Coronary artery (tissue), 2 donors: ENCODE measurements at regions not wholly inside any gene's neighbourhood (a gene's known extent, or its start where the extent isn't known, plus 50 kb on each side); places are given as distances from the start of the nearest gene placed in this dataset.

ENCODE experiments used
- DNase-seq: peaks from one replicate; pipeline ENCODE4 v3.0.0-alpha.2; 2017; ENCODE audit warnings: low spot score
- H3K27ac ChIP-seq, 2 donors: fragments of 200-600 bp; sonication (generic); one replicate each; pipeline ENCODE4 v1.5.1; 2016 to 2019
- H3K4me3 ChIP-seq: fragments of 200-600 bp; sonication (generic); 2 replicates; pipeline ENCODE4 v1.5.1; 2016; ENCODE audit warnings: mild to moderate bottlenecking, moderate library complexity
- CTCF ChIP-seq: fragments of 200-600 bp; sonication (generic); IDR thresholded peaks from one replicate; pipeline ENCODE4 v1.5.1; 2019; ENCODE audit warnings: antibody characterized with exemption

GRCh38 chr11:109075976-109076375, 346.0 kb upstream of the C11orf87 start:
- no peak for DNase-seq
- Histone ChIP-seq H3K27ac (no peak overlapping the region), H3K4me3 (no peak overlapping the region)
- no peak for TF ChIP-seq CTCF

GRCh38 chr11:109076870-109077269, 345.1 kb upstream of the C11orf87 start:
- DNase-seq, result no peak
- no peak for TF ChIP-seq CTCF
- Histone ChIP-seq H3K27ac (no peak overlapping the region), H3K4me3 (no peak overlapping the region)

- no peak for DNase-seq
- no peak overlapping the region for H3K4me3 ChIP-seq
- TF ChIP-seq CTCF, result no peak
- no peak overlapping the region for H3K27ac ChIP-seq
Measured at GRCh38 chr11:109077291-109077920, 344.6 kb upstream of the C11orf87 start.

GRCh38 chr11:109085708-109086373, 336.1 kb upstream of the C11orf87 start:
- no peak for DNase-seq
- H3K27ac ChIP-seq, result no peak overlapping the region
- no peak overlapping the region for H3K4me3 ChIP-seq
- TF ChIP-seq CTCF, result no peak

GRCh38 chr11:109086931-109087330, 335.1 kb upstream of the C11orf87 start:
- no peak for TF ChIP-seq CTCF
- no peak overlapping the region for H3K27ac ChIP-seq
- no peak overlapping the region for H3K4me3 ChIP-seq
- DNase-seq, result no peak

- H3K4me3 ChIP-seq, result no peak overlapping the region
- DNase-seq, result no peak
- H3K27ac ChIP-seq, result no peak overlapping the region
- no peak for TF ChIP-seq CTCF
Measured at GRCh38 chr11:109088086-109088485, 333.9 kb upstream of the C11orf87 start.

GRCh38 chr11:109089144-109089543, 332.8 kb upstream of the C11orf87 start:
- no peak for DNase-seq
- H3K4me3 ChIP-seq, result no peak overlapping the region
- no peak for TF ChIP-seq CTCF
- H3K27ac ChIP-seq, result no peak overlapping the region
